ENCODE measurements at regions not wholly inside any gene's neighbourhood (a gene's known extent, or its start where the extent isn't known, plus 50 kb on each side); places are given as distances from the start of the nearest gene placed in this dataset.
"Not testable (repeated sequence)": the region's sequence is repeated elsewhere in the genome, so short reads cannot be mapped to it uniquely, and the experiment has no call there.

DNA sequence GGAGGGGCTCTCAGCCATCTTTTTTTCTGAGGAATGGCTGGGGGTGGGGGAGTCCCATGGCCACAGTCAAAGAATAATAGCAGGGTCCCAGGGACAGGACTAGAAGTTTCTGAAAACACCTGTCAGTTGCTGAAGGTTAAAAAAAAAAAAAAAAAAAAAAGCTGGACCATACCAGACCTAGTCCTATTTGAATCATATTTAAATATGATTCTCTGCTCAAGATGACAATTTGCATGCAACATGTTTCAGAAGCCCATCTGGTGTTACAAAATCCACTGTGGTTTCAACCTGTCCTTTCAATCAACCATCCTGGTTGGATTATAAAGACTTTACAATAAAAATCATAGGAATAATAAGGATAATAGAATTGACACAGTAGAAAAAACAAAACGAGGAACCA lies 153.7 kb downstream of the TENT5C start:
- no peak overlapping the region for H3K9ac ChIP-seq (ENCODE audit: low read length)
- no peak overlapping the region for H2BK120ac ChIP-seq (ENCODE audit: low read depth, low read length)
- no peak overlapping the region for H4K8ac ChIP-seq (ENCODE audit: low read length)
- H3K27ac ChIP-seq (ENCODE audit: low read length, poor library complexity, severe bottlenecking) = no peak overlapping the region
- no peaks in the 10 kb centered on the region for H3K79me1 ChIP-seq (replicated peaks; ENCODE audit: low read length, poor library complexity, severe bottlenecking)
- H3K4me2 ChIP-seq (ENCODE audit: low read length, poor library complexity, severe bottlenecking) = no peak overlapping the region
- no peak overlapping the region for H2BK15ac ChIP-seq (ENCODE audit: low read depth, poor library complexity, severe bottlenecking)
- no peak overlapping the region for H2AFZ ChIP-seq (ENCODE audit: low read depth, low read length)
- no peak overlapping the region for H3K23ac ChIP-seq (ENCODE audit: low read length in 2 of 2)
- H3K4me1 ChIP-seq (ENCODE audit: control insufficient read depth, insufficient read depth, low read depth, low read length) = peaks cover 4% of the 10 kb centered on the region
- DNase-seq = no peak
- H2BK5ac ChIP-seq (ENCODE audit: low read depth, low read length, poor library complexity, severe bottlenecking) = no peak overlapping the region
- no peak overlapping the region for H4K91ac ChIP-seq (ENCODE audit: low read length)
- no CpG with 5 or more reads among the region's 1 CpG for WGBS
- no peak overlapping the region for H3K4me3 ChIP-seq (ENCODE audit: insufficient read depth in 1 of 2, low read depth in 1 of 2, low read length in 2 of 2)
- H3K9me3 ChIP-seq (ENCODE audit: control insufficient read depth, low read length) = no peaks in the 10 kb centered on the region
- no peak overlapping the region for H3K18ac ChIP-seq (ENCODE audit: low read depth in 1 of 2, low read length in 2 of 2)
- no peak overlapping the region for H3K14ac ChIP-seq (ENCODE audit: low read length in 2 of 2)
- H3K36me3 ChIP-seq (ENCODE audit: control insufficient read depth in 1 of 2, insufficient read depth in 2 of 2, low read depth in 1 of 2, low read length in 2 of 2) = no peaks in the 10 kb centered on the region
- H3K4ac ChIP-seq (ENCODE audit: low read depth in 1 of 2, low read length in 2 of 2) = no peak overlapping the region
- no peak overlapping the region for H2AK5ac ChIP-seq (ENCODE audit: low read length, severe bottlenecking)
- H3K27me3 ChIP-seq (ENCODE audit: control insufficient read depth in 1 of 2, insufficient read depth in 1 of 2, low read length in 2 of 2) = peaks cover 0 to 10% of the 10 kb centered on the region in 2 experiments
- H2BK12ac ChIP-seq (ENCODE audit: low read length in 2 of 2) = no peak overlapping the region

DNA sequence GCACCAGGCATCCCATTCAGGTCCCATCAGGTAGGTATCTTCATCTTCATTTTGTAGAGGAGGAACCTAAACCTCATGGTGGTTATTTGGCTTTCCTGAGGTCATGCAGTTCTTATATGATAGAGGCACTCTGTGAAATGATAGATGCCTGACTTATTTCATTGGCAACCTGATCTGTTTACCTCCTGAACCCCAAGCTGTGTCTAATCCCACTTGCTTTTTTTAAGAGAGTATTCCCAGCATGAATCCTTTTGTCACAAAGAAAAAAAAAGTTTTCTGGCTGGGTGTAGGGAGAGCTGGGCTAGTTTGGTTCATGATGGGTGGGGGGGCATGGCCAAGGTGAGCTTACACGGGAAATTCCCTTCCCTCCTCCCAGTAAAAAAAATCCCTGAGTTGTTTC lies 154.2 kb downstream of the TENT5C start:
- Histone ChIP-seq H3K4me1 (ENCODE audit: control insufficient read depth, insufficient read depth, low read depth, low read length) (peaks cover 4% of the 10 kb centered on the region), H3K79me1 (replicated peaks; ENCODE audit: low read length, poor library complexity, severe bottlenecking) (no peaks in the 10 kb centered on the region), H3K36me3 (ENCODE audit: control insufficient read depth in 1 of 2, insufficient read depth in 2 of 2, low read depth in 1 of 2, low read length in 2 of 2) (no peaks in the 10 kb centered on the region), H2AFZ (ENCODE audit: low read depth, low read length) (no peak overlapping the region), H3K9ac (ENCODE audit: low read length) (no peak overlapping the region), H2BK120ac (ENCODE audit: low read depth, low read length) (no peak overlapping the region), H2AK5ac (ENCODE audit: low read length, severe bottlenecking) (no peak overlapping the region), H2BK5ac (ENCODE audit: low read depth, low read length, poor library complexity, severe bottlenecking) (no peak overlapping the region), H4K91ac (ENCODE audit: low read length) (no peak overlapping the region), H3K4ac (ENCODE audit: low read depth in 1 of 2, low read length in 2 of 2) (no peak overlapping the region), H3K4me2 (ENCODE audit: low read length, poor library complexity, severe bottlenecking) (no peak overlapping the region), H3K9me3 (ENCODE audit: control insufficient read depth, low read length) (no peaks in the 10 kb centered on the region), H3K18ac (ENCODE audit: low read depth in 1 of 2, low read length in 2 of 2) (no peak overlapping the region), H4K8ac (ENCODE audit: low read length) (no peak overlapping the region), H3K27ac (ENCODE audit: low read length, poor library complexity, severe bottlenecking) (no peak overlapping the region), H2BK12ac (ENCODE audit: low read length in 2 of 2) (no peak overlapping the region), H3K27me3 (ENCODE audit: control insufficient read depth in 1 of 2, insufficient read depth in 1 of 2, low read length in 2 of 2) (peaks cover 0 to 10% of the 10 kb centered on the region in 2 experiments), H3K14ac (ENCODE audit: low read length in 2 of 2) (no peak overlapping the region), H3K4me3 (ENCODE audit: insufficient read depth in 1 of 2, low read depth in 1 of 2, low read length in 2 of 2) (no peak overlapping the region), H3K23ac (ENCODE audit: low read length in 2 of 2) (no peak overlapping the region), H2BK15ac (ENCODE audit: low read depth, poor library complexity, severe bottlenecking) (no peak overlapping the region)
- no CpG with 5 or more reads among the region's 1 CpG for WGBS
- DNase-seq = no peak

- Histone ChIP-seq H3K9me3 (ENCODE audit: control insufficient read depth, low read length) (no peaks in the 10 kb centered on the region), H2BK5ac (ENCODE audit: low read depth, low read length, poor library complexity, severe bottlenecking) (no peak overlapping the region), H2BK15ac (ENCODE audit: low read depth, poor library complexity, severe bottlenecking) (no peak overlapping the region), H2BK12ac (ENCODE audit: low read length in 2 of 2) (no peak overlapping the region), H3K4me3 (ENCODE audit: insufficient read depth in 1 of 2, low read depth in 1 of 2, low read length in 2 of 2) (no peak overlapping the region), H3K18ac (ENCODE audit: low read depth in 1 of 2, low read length in 2 of 2) (peak overlapping the region in 1 of 2 experiments; percentile 16), H3K9ac (ENCODE audit: low read length) (no peak overlapping the region), H4K91ac (ENCODE audit: low read length) (no peak overlapping the region), H3K36me3 (ENCODE audit: control insufficient read depth in 1 of 2, insufficient read depth in 2 of 2, low read depth in 1 of 2, low read length in 2 of 2) (no peaks in the 10 kb centered on the region), H3K27me3 (ENCODE audit: control insufficient read depth in 1 of 2, insufficient read depth in 1 of 2, low read length in 2 of 2) (peaks cover 0 to 10% of the 10 kb centered on the region in 2 experiments), H2AK5ac (ENCODE audit: low read length, severe bottlenecking) (no peak overlapping the region), H2BK120ac (ENCODE audit: low read depth, low read length) (no peak overlapping the region), H3K4ac (ENCODE audit: low read depth in 1 of 2, low read length in 2 of 2) (no peak overlapping the region), H3K4me2 (ENCODE audit: low read length, poor library complexity, severe bottlenecking) (no peak overlapping the region), H3K23ac (ENCODE audit: low read length in 2 of 2) (no peak overlapping the region), H4K8ac (ENCODE audit: low read length) (no peak overlapping the region), H2AFZ (ENCODE audit: low read depth, low read length) (no peak overlapping the region), H3K27ac (ENCODE audit: low read length, poor library complexity, severe bottlenecking) (no peak overlapping the region), H3K14ac (ENCODE audit: low read length in 2 of 2) (no peak overlapping the region), H3K79me1 (replicated peaks; ENCODE audit: low read length, poor library complexity, severe bottlenecking) (no peaks in the 10 kb centered on the region), H3K4me1 (ENCODE audit: control insufficient read depth, insufficient read depth, low read depth, low read length) (peaks cover 4% of the 10 kb centered on the region)
- DNase-seq = no peak
- WGBS = 62% methylated on average over 2 of the region's 2 CpGs
Measured at GRCh38 chr1:117760485-117760884, 154.6 kb downstream of the TENT5C start.

DNA sequence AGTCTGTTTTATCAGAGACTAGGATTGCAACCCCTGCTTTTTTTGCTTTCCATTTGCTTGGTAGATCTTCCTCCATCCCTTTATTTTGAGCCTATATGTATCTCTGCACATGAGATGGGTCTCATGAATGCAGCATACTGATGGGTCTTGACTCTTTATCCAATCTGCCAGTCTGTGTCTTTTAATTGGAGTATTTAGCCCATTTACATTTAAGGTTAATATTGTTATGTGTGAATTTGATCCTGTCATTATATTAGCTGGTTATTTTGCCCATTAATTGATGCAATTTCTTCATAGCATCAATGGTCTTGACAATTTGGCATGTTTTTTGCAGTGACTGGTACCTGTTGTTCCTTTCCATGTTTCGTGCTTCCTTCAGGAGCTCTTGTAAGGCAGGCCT lies 161.7 kb downstream of the GDAP2 start:
- H2AFZ ChIP-seq (ENCODE audit: low read depth, low read length); H3K4me3 ChIP-seq (ENCODE audit: insufficient read depth in 1 of 2, low read depth in 1 of 2, low read length in 2 of 2); H3K36me3 ChIP-seq (ENCODE audit: control insufficient read depth in 1 of 2, insufficient read depth in 2 of 2, low read depth in 1 of 2, low read length in 2 of 2); H2BK12ac ChIP-seq (ENCODE audit: low read length in 2 of 2); H2BK15ac ChIP-seq (ENCODE audit: low read depth, poor library complexity, severe bottlenecking); H3K14ac ChIP-seq (ENCODE audit: low read length in 2 of 2); H2BK5ac ChIP-seq (ENCODE audit: low read depth, low read length, poor library complexity, severe bottlenecking); H4K8ac ChIP-seq (ENCODE audit: low read length); H3K18ac ChIP-seq (ENCODE audit: low read depth in 1 of 2, low read length in 2 of 2); H3K79me1 ChIP-seq (replicated peaks; ENCODE audit: low read length, poor library complexity, severe bottlenecking); H2AK5ac ChIP-seq (ENCODE audit: low read length, severe bottlenecking); H3K4me1 ChIP-seq (ENCODE audit: control insufficient read depth, insufficient read depth, low read depth, low read length); DNase-seq; H3K27me3 ChIP-seq (ENCODE audit: control insufficient read depth in 1 of 2, insufficient read depth in 1 of 2, low read length in 2 of 2); H2BK120ac ChIP-seq (ENCODE audit: low read depth, low read length); H3K27ac ChIP-seq (ENCODE audit: low read length, poor library complexity, severe bottlenecking); H4K91ac ChIP-seq (ENCODE audit: low read length); H3K9ac ChIP-seq (ENCODE audit: low read length); H3K4me2 ChIP-seq (ENCODE audit: low read length, poor library complexity, severe bottlenecking); H3K23ac ChIP-seq (ENCODE audit: low read length in 2 of 2); H3K4ac ChIP-seq (ENCODE audit: low read depth in 1 of 2, low read length in 2 of 2): not testable (repeated sequence)
- H3K9me3 ChIP-seq (ENCODE audit: control insufficient read depth, low read length) = peaks cover 38% of the 10 kb centered on the region
- WGBS = 64% methylated on average over 1 of the region's 1 CpG

All from mesenchymal stem cell (in vitro differentiated cells and primary cell).